NCI-H748 (cell line): ENCODE measurements at regions not wholly inside any gene's neighbourhood (a gene's known extent, or its start where the extent isn't known, plus 50 kb on each side); places are given as distances from the start of the nearest gene placed in this dataset.

Experiments used
- DNase-seq: peaks from one replicate; lab custom pipeline; 2025; ENCODE audit not compliant: unreplicated experiment; lab: John Stamatoyannopoulos, UW

- DNase-seq: no peak
Observed at GRCh38 chr20:50242548-50242862, 51.9 kb downstream of the CEBPB start.

- peak; percentile 48 for DNase-seq
Observed at GRCh38 chr20:50242863-50243609, 52.4 kb downstream of the CEBPB start.

- DNase-seq: no peak
Observed at GRCh38 chr20:50243610-50244351, 53.2 kb downstream of the CEBPB start.

- no peak for DNase-seq
Observed at GRCh38 chr20:50244352-50245149, 53.9 kb downstream of the CEBPB start.

GRCh38 chr20:50245498-50246366, 55.1 kb downstream of the CEBPB start:
- no peak for DNase-seq

- DNase-seq: peak; percentile 9
Observed at GRCh38 chr20:50246367-50247195, 56.0 kb downstream of the CEBPB start.

- no peak for DNase-seq
Observed at GRCh38 chr20:50247196-50248094, 56.8 kb downstream of the CEBPB start.

- no peak for DNase-seq
Observed at GRCh38 chr20:50248104-50248641, 57.5 kb downstream of the CEBPB start.

- DNase-seq: no peak
Observed at GRCh38 chr20:50249447-50250388, 59.1 kb downstream of the CEBPB start.

GRCh38 chr20:50250679-50251382, 60.2 kb downstream of the CEBPB start:
- DNase-seq: no peak

GRCh38 chr20:50251383-50251748, 60.7 kb downstream of the CEBPB start:
- DNase-seq: no peak

GRCh38 chr20:50251992-50252511, 61.4 kb downstream of the CEBPB start:
- DNase-seq: no peak

GRCh38 chr20:50252701-50253100, 62.1 kb downstream of the CEBPB start:
- no peak for DNase-seq

GRCh38 chr20:50253101-50253500, 62.5 kb downstream of the CEBPB start:
- DNase-seq: no peak

- no peak for DNase-seq
Observed at GRCh38 chr20:50254466-50255079, 63.9 kb downstream of the CEBPB start.

GRCh38 chr20:50256577-50256976, 65.9 kb downstream of the CEBPB start:
- no peak for DNase-seq
